Stimulated activated CD4-positive, alpha-beta T cell treated with anti-CD3 and anti-CD28 coated beads, TNF-alpha, amount 100 ng/mL, for 24 hours (primary cell): ENCODE measurements at regions not wholly inside any gene's neighbourhood (a gene's known extent, or its start where the extent isn't known, plus 50 kb on each side); places are given as distances from the start of the nearest gene placed in this dataset.
"Not testable (repeated sequence)": the region's sequence is repeated elsewhere in the genome, so short reads cannot be mapped to it uniquely, and the experiment has no call there.

Experiments
- DNase-seq, 3 experiments: peaks; one replicate each; pipeline ENCODE4 v3.0.0-alpha.2; 2020; ENCODE audit warnings: low read depth in 3 of 3

GRCh38 chr4:106524772-106525171, 156.2 kb upstream of the GIMD1 start:
- not testable (repeated sequence) for DNase-seq

DNA sequence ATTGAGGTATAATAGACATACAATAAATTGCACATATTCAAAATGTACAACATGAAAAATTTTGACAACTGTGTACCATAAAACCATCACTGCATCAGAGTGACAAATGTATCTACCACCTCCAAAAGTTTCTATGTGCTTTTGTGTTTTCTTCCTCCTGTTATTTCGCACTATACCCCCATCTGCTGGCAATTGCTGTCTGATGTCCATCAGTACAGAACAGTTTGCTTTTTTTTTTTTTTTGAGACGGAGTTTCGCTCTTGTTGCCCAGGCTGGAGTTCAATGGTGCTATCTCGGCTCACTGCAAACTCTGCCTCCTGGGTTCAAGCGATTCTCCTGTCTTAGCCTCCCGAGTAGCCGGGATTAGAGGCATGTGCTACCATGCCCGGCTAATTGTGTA, 154.3 kb upstream of the GIMD1 start:
- no peak for DNase-seq

DNA sequence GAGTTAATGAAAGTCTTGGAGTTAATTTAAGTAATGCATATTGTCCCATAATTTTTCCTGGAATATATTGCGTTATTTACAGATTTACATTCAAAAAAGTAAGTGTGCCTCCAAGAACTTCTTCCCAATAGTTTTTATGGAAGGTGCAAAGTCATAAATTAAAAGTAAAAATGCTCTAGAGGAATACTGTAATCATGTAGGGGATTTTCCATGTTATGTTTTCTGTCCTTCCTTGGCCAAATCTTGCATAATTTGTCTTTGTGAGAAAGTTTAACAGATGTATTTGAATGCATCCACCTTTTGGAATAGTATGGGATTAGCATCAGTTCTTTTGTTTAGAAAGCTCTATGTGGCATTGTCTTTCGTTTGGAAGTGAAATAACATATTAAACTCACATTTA, 144.1 kb upstream of the GIMD1 start:
- no peak for DNase-seq

- no peak for DNase-seq
Observed at GRCh38 chr4:106507440-106507839, 138.9 kb upstream of the GIMD1 start.

- DNase-seq: no peak
Observed at GRCh38 chr4:106503116-106504050, 134.8 kb upstream of the GIMD1 start.

- DNase-seq: peak in 2 of 3 experiments; percentile 2 to 36
Observed at GRCh38 chr4:106502106-106502699, 133.6 kb upstream of the GIMD1 start.

DNA sequence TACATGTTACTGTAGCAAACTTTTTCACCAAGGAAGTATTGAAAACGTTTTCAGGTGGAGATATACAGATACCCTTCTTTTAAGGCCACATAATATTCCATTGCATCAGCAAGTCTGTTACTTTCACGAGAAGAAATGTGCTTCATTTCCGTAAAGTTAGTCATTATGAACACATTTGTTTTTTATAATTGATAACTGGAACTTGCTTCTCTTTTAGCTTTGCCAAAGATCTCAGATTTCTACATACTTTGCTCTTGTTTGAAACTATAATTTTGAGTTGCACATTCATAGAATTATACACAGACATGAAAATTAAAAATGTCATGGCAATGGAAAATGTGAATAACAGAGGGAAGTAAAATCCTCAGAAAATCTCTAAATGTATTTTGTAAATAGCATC, 128.7 kb upstream of the GIMD1 start:
- DNase-seq: no peak

GRCh38 chr4:106496061-106496460, 127.5 kb upstream of the GIMD1 start:
- DNase-seq: no peak

DNA sequence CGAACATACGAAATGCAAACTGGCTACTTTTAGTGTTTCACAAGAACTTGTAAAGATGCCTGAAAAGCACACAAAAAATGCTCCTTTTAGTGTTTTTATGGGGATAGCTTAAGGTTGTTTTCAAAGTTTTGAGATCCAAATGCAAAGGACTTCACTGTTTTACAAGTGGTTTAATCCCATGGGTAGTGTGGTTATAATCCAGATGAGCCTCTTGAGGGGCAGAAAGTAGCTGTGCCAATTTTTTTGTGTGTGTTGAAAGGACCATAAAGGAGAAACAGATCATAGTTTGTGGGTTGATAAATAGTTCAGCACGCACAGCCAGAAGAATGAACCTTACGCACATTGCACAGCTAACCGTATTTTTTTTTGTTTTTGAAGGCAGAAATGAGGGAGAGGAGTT, 126.9 kb upstream of the GIMD1 start:
- no peak for DNase-seq

GRCh38 chr4:106494066-106494465, 125.5 kb upstream of the GIMD1 start:
- no peak for DNase-seq

- no peak for DNase-seq
Observed at GRCh38 chr4:106493086-106493485, 124.5 kb upstream of the GIMD1 start.

DNA sequence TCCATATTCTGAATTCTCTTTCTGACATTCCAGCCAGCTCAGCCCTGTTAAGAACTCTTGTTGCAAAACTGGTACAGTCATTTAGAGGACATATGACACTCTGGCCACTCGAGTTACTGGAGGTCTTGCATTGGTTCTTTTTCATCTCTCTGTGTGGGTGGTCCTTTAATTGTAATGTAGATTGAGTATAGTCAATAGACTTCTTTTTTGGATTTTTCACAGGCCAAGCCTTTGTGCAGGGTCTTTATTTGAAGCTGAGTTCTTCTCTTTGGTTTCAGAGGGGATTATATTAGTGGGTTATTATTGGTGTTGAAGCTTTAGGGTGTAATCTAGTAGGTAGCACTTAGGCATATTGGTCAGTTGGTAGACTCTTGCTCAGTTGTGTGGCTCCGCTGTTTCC, 118.0 kb upstream of the GIMD1 start:
- DNase-seq: no peak

GRCh38 chr4:106481801-106482200, 113.2 kb upstream of the GIMD1 start:
- no peak for DNase-seq

- no peak for DNase-seq
Observed at GRCh38 chr4:106478152-106478551, 109.6 kb upstream of the GIMD1 start.

DNA sequence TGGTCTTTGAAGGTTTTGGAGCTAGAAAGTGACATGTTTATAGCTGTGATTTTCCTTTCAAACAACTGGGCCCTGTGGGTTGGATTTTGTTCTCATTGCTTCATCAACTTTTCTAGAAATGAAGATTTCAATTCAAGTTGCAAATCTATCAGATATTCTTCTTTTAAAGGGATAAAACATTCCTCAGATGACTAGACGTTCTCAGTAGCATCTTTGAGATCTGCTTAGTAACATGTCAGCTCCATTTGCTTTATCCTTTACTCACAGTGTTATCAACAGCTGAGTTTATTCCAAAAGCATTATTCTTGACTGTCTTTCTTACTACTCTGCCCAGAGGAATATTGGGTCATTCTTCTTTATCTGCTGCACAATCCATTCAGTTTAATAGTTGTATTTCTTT, 108.2 kb upstream of the GIMD1 start:
- no peak for DNase-seq

GRCh38 chr4:106473515-106473914, 104.9 kb upstream of the GIMD1 start:
- DNase-seq: no peak

- no peak for DNase-seq
Observed at GRCh38 chr4:106471151-106471550, 102.6 kb upstream of the GIMD1 start.

DNA sequence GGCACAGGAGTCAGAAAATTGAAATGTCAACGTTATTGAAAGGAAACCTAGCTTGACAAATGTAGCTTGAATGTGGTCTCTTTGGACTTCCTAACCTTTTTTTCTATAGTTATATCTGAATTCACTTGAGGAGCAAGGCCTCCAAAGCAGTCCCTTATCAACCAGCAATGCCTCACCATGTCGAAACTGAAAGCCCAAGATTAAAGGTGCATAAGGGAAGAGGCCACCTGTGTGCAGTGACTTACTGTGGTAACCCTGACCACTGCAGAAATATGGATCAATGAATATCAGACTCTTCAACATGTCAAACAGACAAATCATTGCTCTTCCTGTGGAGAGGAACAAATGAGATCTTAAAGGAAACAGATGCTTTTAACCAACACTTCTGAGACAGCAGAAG, 95.0 kb upstream of the GIMD1 start:
- no peak for DNase-seq

GRCh38 chr4:106454581-106454980, 86.0 kb upstream of the GIMD1 start:
- no peak for DNase-seq

- no peak for DNase-seq
Observed at GRCh38 chr4:106454021-106454420, 85.4 kb upstream of the GIMD1 start.

GRCh38 chr4:106451091-106451490, 82.5 kb upstream of the GIMD1 start:
- DNase-seq: no peak

DNA sequence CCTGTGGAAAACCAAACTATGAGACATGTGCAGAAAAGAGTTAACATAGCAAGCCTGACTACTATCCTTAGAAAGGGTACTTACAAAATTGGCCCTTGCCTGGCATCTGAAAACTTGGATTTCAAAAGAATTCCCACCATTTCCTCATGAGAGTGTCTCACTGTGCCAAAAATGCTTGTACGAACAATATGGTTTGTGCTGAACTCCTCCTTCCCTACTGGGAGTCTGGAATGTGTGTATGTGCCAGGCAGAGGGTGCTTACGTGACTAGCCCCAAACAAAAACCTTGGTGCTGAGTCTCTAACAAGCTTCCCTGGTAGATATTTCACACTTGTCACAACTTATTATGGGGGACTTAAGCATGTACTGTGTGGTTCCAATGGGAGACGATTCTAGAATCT, 81.7 kb upstream of the GIMD1 start:
- no peak for DNase-seq

DNA sequence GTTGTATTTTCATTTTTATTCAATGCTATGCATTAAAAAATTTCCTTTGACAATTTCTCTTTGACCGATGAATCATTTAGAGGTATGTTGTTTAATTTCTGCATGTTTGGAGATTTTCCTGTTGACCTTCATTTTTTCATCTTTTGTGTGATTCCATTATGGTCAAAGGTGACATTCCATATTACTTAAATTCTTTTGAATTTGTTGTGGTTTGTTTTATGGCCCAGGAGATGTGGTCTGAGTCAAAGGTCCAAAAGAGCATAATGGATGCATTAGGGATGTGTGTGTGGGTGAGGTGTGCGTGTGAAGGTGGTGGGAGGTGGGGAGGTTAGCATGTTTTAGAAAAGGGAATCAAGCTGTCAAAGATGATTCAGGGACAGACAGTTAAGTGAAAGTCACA, 76.0 kb upstream of the GIMD1 start:
- DNase-seq: no peak
